ENCODE measurements at regions not wholly inside any gene's neighbourhood (a gene's known extent, or its start where the extent isn't known, plus 50 kb on each side); places are given as distances from the start of the nearest gene placed in this dataset.
"Not testable (repeated sequence)": the region's sequence is repeated elsewhere in the genome, so short reads cannot be mapped to it uniquely, and the experiment has no call there.

DNA sequence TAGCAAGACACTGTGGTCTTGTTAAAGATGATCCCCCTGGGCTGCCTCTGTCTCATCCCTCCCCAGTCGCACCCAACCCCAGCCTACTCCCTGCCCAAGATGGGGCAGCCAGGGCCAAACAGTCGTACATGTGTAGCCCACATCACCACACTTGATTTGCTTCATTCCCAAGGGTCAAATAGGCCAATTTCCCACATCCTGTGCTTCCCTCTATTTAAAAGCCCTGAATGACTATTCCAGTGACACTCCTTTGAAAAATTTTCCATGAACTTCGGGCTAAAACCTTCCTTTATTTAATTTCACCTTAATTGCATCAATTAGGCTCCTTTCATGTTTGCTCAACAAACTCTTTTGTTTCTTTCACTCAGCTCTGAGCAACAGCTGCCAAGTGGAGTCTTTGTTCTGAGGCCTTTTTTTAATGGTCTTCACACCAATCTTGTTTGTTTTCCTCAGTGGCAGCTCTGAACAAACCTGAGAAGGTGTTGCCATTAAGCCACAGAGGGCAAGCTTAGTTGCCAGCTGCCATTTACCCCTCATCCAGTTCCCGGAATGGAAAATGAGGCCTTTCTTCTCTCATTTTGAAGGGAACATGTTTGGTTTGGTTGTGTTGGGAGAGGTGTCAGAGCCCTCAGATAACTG lies 126.9 kb downstream of the APIP start:
- TF ChIP-seq, protein P1, sequence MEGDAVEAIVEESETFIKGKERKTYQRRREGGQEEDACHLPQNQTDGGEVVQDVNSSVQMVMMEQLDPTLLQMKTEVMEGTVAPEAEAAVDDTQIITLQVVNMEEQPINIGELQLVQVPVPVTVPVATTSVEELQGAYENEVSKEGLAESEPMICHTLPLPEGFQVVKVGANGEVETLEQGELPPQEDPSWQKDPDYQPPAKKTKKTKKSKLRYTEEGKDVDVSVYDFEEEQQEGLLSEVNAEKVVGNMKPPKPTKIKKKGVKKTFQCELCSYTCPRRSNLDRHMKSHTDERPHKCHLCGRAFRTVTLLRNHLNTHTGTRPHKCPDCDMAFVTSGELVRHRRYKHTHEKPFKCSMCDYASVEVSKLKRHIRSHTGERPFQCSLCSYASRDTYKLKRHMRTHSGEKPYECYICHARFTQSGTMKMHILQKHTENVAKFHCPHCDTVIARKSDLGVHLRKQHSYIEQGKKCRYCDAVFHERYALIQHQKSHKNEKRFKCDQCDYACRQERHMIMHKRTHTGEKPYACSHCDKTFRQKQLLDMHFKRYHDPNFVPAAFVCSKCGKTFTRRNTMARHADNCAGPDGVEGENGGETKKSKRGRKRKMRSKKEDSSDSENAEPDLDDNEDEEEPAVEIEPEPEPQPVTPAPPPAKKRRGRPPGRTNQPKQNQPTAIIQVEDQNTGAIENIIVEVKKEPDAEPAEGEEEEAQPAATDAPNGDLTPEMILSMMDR (conservative IDR thresholded peaks at IDR 0.05; ENCODE audit: low read depth, low read length), result no peak
- DNase-seq (ENCODE audit: low read depth), result no peak
- H3K4me3 ChIP-seq (ENCODE audit: low read depth, low read length), result no peak overlapping the region

DNA sequence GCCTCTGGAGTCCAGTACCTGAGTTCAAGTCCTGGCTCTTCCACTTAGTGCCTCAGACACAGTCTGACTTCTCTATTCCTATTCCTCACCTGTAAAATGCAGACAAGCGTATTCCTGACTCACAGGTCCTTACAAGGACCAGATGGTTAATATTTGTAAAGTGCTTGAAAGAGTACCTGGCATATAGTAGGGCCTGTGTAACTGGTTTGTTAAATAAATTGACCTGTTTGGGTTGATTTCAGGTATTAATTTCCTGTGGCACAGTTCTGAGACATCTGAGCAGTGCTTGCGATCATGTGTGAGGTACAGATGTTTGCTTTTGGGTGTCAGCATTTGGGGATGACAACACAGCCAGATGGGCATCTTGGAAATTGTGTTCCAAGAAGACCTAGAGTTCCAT lies 127.5 kb downstream of the APIP start:
- TF ChIP-seq, protein P1 (conservative IDR thresholded peaks at IDR 0.05; ENCODE audit: low read depth, low read length), result no peak
- no peak for DNase-seq (ENCODE audit: low read depth)
- H3K4me3 ChIP-seq (ENCODE audit: low read depth, low read length), result no peak overlapping the region

DNA sequence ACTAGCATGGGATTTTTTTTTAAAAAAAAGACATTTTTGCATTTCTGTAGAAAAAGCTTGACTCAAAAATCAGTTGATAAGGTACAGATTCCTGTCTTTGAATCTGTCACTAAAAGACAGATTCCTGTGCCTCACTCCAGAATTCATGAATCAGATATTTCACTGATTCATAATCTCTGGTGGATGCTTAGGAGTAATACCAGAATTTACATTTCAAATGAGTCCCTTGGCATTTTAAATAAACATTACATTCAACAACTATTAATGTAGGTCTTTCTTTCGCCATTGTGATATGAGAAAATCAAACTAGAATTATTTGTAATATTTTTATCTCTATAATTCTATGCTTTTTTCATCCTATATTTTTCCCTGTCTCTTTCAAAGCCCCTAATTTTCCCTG lies 128.3 kb downstream of the APIP start:
- no peak for DNase-seq (ENCODE audit: low read depth)
- no peak overlapping the region for H3K4me3 ChIP-seq (ENCODE audit: low read depth, low read length)
- TF ChIP-seq, protein P1 (conservative IDR thresholded peaks at IDR 0.05; ENCODE audit: low read depth, low read length), result no peak

DNA sequence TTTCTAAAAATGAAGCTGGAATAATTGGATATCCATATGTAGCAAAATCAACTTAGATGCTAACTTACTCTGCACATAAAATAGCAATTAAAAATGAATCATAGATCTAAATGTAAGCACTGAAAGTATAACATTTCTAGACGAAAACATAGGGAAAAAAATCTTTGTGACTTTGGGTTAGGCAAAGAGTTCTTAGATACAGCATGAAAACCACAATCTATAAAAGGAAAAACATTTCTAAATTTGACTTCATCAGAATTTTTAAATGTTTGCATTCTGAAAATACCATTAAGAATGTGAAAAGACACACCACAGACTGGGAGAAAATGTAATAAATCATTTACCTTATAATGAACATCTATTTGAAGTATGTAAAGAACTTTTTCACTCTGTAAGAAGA lies 128.8 kb downstream of the APIP start:
- no peak overlapping the region for H3K4me3 ChIP-seq (ENCODE audit: low read depth, low read length)

DNA sequence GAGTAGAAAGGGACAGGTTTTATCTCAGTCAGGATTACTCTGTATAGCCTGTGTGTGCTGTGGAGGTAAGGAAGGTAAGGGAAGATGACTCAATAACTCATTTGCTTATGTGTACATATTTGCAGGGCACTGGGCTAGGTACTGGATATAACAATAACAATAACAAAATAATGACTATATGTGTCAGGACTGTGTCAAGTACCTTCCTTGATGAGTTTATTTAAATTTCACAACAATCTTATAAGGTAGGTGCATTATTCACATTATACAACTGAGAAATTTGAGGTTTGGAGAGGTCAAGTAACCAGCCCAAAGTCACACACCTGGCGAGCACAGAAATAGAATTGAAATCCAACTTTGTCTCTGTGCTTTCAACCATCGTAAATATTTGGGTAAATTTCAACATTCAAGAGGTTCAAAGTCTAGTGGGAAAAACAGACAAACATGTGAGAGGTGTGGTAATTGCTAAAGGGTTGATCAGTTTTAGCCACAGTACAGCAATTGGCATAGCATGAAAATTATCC lies 131.8 kb downstream of the APIP start:
- no peak overlapping the region for H3K4me3 ChIP-seq (ENCODE audit: low read depth, low read length)
- no peak for DNase-seq (ENCODE audit: low read depth)
- TF ChIP-seq, protein P1 (conservative IDR thresholded peaks at IDR 0.05; ENCODE audit: low read depth, low read length), result no peak

More for the DNA sequence above, 128.8 kb downstream of the APIP start:
- TF ChIP-seq, protein P1 (conservative IDR thresholded peaks at IDR 0.05; ENCODE audit: low read depth, low read length), result no peak
- no peak for DNase-seq (ENCODE audit: low read depth)

DNA sequence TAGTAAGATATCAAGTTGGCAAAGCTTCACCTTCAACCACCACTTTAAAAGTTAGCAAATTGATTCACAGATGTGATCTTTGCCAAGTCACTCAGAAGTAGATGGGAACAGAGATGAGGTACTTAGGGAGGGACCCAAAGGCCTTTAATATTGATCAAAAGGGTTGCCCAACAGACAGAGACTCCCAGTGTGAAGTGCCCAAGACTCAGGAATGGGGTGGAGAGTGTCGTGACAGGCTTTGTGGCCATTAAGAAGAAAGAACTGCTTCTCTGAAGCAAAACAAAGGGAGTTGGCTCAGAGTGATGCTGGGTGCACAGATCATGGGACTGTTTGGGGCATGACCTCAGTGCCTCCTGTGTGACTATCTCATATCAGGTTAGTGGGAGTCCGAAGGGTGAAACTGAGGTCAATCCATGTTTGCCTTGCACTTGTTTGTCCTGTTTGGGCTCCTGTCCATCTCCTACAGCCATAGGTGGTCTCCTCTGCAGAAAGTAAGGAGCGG lies 132.3 kb downstream of the APIP start:
- no peak for DNase-seq (ENCODE audit: low read depth)
- TF ChIP-seq, protein P1 (conservative IDR thresholded peaks at IDR 0.05; ENCODE audit: low read depth, low read length), result no peak
- H3K4me3 ChIP-seq (ENCODE audit: low read depth, low read length), result no peak overlapping the region

DNA sequence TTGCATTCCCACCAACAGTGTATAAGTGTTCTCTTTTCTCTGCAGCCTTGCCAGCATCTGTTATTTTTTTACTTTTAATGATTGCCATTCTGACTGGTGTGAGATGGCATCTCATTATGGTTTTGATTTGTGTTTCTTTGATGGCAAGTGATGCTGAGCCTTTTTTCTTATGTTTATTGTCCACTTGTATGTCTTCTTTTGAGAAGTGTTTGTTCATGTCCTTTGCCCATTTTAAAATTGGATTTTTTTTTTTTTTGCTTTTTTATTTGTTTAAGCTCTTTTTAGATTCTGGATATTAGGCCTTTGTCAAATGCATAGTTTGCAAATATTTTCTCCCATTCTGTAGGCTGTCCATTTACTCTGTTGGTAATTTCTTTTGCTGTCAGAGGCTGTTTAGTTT lies 134.4 kb downstream of the APIP start:
- H3K4me3 ChIP-seq (ENCODE audit: low read depth, low read length); DNase-seq (ENCODE audit: low read depth): not testable (repeated sequence)
